ENCODE measurements at regions not wholly inside any gene's neighbourhood (a gene's known extent, or its start where the extent isn't known, plus 50 kb on each side); places are given as distances from the start of the nearest gene placed in this dataset.

DNA sequence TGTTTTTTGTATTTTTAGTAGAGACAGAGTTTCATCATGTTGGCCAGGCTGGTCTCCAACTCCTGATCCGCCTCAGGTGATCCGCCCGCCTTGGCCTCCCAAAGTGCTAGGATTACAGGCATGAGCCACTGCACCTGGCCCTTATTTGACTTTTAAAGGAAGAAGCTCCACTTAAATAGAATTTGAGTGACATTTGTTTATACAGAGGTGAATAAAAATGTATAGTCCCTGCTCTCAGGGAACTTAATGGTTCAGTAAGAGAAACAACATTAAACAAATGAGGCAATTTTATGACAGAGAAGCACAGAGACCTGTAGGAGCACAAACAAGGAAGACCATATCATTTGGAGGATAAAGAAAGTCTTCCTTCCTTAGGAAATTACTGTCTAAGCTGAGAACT lies 65.7 kb downstream of the C9orf152 start:
- Histone ChIP-seq H3K4me1 (peaks cover 5% of the 10 kb centered on the region), H3K36me3 (ENCODE audit: control insufficient read depth, insufficient read depth, low read length) (no peaks in the 10 kb centered on the region), H3K27ac (no peak overlapping the region), H3K79me2 (peaks cover 6% of the 10 kb centered on the region), H3K4me2 (ENCODE audit: low read length) (no peak overlapping the region), H3K9ac (no peak overlapping the region), H3K4me3 (ENCODE audit: low read depth, low read length) (no peak overlapping the region), H3K27me3 (ENCODE audit: control insufficient read depth, insufficient read depth, low read length) (no peaks in the 10 kb centered on the region), H2AFZ (no peak overlapping the region), H3K9me3 (ENCODE audit: control insufficient read depth, low read length) (no peaks in the 10 kb centered on the region)
- TF ChIP-seq CTCF (IDR thresholded peaks at IDR 0.05) = no peak

GRCh38 chr9:110142868-110143481 lies 65.0 kb downstream of the C9orf152 start:
- no peaks in the 10 kb centered on the region for H3K36me3 ChIP-seq (ENCODE audit: control insufficient read depth, insufficient read depth, low read length)
- peaks cover 6% of the 10 kb centered on the region for H3K79me2 ChIP-seq
- H3K27ac ChIP-seq = no peak overlapping the region
- TF ChIP-seq CTCF (IDR thresholded peaks at IDR 0.05) = no peak
- H2AFZ ChIP-seq = no peak overlapping the region
- peaks cover 5% of the 10 kb centered on the region for H3K4me1 ChIP-seq
- H3K27me3 ChIP-seq (ENCODE audit: control insufficient read depth, insufficient read depth, low read length) = no peaks in the 10 kb centered on the region
- no peak overlapping the region for H3K9ac ChIP-seq
- no peak overlapping the region for H3K4me3 ChIP-seq (ENCODE audit: low read depth, low read length)
- H3K4me2 ChIP-seq (ENCODE audit: low read length) = no peak overlapping the region
- no peaks in the 10 kb centered on the region for H3K9me3 ChIP-seq (ENCODE audit: control insufficient read depth, low read length)

DNA sequence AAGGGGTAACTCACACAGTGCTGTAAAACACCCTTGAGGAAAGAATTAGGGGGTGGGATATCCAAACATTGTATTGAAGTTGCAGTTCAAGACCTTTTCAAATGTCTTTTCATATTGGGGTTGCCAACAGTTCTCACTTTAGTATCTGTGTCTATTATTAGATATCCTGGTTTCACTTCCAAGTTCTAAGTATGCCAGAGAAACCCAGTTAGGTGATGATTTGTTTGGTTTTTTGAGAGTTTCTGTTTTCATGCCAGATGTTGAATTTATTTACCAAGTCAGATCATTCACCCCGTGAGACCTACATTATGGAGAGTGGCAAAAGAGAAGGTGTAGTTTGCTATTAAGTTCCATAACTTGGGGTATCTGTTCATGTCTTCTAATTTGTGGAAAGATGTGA lies 64.5 kb downstream of the C9orf152 start:
- Histone ChIP-seq H3K4me3 (ENCODE audit: low read depth, low read length) (no peak overlapping the region), H2AFZ (no peak overlapping the region), H3K27ac (no peak overlapping the region), H3K79me2 (peaks cover 6% of the 10 kb centered on the region), H3K27me3 (ENCODE audit: control insufficient read depth, insufficient read depth, low read length) (no peaks in the 10 kb centered on the region), H3K9ac (no peak overlapping the region), H3K36me3 (ENCODE audit: control insufficient read depth, insufficient read depth, low read length) (no peaks in the 10 kb centered on the region), H3K4me1 (peaks cover 5% of the 10 kb centered on the region), H3K9me3 (ENCODE audit: control insufficient read depth, low read length) (no peaks in the 10 kb centered on the region), H3K4me2 (ENCODE audit: low read length) (no peak overlapping the region)
- TF ChIP-seq CTCF (IDR thresholded peaks at IDR 0.05) = no peak

DNA sequence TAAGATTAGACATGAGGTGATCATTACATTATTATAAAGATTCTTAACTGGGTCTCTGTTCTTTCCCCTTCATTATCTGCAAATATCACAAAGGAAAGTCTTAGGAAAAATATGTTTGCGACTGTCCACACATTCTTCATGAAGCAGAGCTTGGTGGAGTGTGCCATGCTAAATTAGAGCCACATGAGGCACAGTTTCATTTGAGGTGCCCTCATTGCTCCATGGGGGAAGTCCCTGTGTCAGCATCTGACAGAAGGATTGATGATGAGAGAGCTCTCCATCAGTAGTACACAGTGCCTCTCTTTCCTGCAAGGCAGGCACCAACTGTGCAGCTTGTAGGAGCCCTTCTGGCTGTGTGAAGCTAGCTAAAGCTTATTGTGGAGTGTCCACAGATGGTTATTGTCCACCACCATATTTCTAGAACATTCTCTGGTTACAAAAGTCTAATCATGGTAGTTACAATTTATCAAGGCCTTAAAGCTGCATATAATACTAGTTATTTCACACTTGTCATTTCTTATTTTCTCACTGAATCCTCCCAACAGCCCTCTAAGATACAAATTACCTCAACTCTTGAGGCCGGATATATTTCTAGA lies 63.9 kb downstream of the C9orf152 start:
- no peak for TF ChIP-seq CTCF (IDR thresholded peaks at IDR 0.05)
- peaks cover 5% of the 10 kb centered on the region for H3K4me1 ChIP-seq
- H3K27ac ChIP-seq = no peak overlapping the region
- peaks cover 6% of the 10 kb centered on the region for H3K79me2 ChIP-seq
- no peaks in the 10 kb centered on the region for H3K27me3 ChIP-seq (ENCODE audit: control insufficient read depth, insufficient read depth, low read length)
- no peak overlapping the region for H3K9ac ChIP-seq
- no peaks in the 10 kb centered on the region for H3K36me3 ChIP-seq (ENCODE audit: control insufficient read depth, insufficient read depth, low read length)
- H3K9me3 ChIP-seq (ENCODE audit: control insufficient read depth, low read length) = no peaks in the 10 kb centered on the region
- no peak overlapping the region for H3K4me3 ChIP-seq (ENCODE audit: low read depth, low read length)
- no peak overlapping the region for H3K4me2 ChIP-seq (ENCODE audit: low read length)
- H2AFZ ChIP-seq = no peak overlapping the region

- Histone ChIP-seq H3K27me3 (ENCODE audit: control insufficient read depth, insufficient read depth, low read length) (no peaks in the 10 kb centered on the region), H3K4me2 (ENCODE audit: low read length) (no peak overlapping the region), H2AFZ (no peak overlapping the region), H3K79me2 (peaks cover 6% of the 10 kb centered on the region), H3K9me3 (ENCODE audit: control insufficient read depth, low read length) (no peaks in the 10 kb centered on the region), H3K9ac (no peak overlapping the region), H3K36me3 (ENCODE audit: control insufficient read depth, insufficient read depth, low read length) (no peaks in the 10 kb centered on the region), H3K4me1 (peaks cover 5% of the 10 kb centered on the region), H3K4me3 (ENCODE audit: low read depth, low read length) (no peak overlapping the region), H3K27ac (no peak overlapping the region)
- TF ChIP-seq CTCF (IDR thresholded peaks at IDR 0.05) = no peak
Measured at GRCh38 chr9:110146373-110146772, 61.6 kb downstream of the C9orf152 start.

Data from parathyroid adenoma (tissue), 2 donors.